ENCODE measurements at regions not wholly inside any gene's neighbourhood (a gene's known extent, or its start where the extent isn't known, plus 50 kb on each side); places are given as distances from the start of the nearest gene placed in this dataset.

DNA sequence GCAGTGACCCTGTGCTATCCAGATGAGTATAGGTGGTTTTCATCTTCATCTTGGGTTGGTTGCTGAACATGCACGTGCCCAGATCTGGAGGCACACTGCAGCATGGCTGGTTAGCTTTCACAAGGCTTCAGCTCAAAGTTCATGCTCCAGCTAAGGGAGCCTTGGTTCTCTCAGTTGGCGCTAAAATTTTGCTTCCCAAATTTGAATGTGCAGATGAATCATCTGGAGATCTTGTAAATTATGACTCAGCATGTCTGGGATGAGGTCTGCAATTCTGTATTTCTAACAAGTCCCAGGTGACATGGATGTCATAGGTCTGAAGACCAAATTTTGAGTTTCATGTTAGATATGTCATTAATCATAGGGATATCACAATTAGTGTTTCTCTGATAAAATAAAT lies 230.8 kb downstream of the FOXA2 start:
- TF ChIP-seq CTCF (IDR thresholded peaks at IDR 0.05), result no peak
- no peak for TF ChIP-seq POLR2A (IDR thresholded peaks at IDR 0.05)
- no peak for TF ChIP-seq POLR2AphosphoS5 (IDR thresholded peaks at IDR 0.05)

Measured in upper lobe of left lung (tissue), 4 donors.